Neutrophil (primary cell): ENCODE measurements at regions not wholly inside any gene's neighbourhood (a gene's known extent, or its start where the extent isn't known, plus 50 kb on each side); places are given as distances from the start of the nearest gene placed in this dataset.

Source experiments
- H3K27ac ChIP-seq: fragments of 200-600 bp; sonication (generic); 2 replicates; pipeline ENCODE4 v1.5.1; 2016; ENCODE audit warnings: mild to moderate bottlenecking, moderate library complexity
- H3K27me3 ChIP-seq: fragments of 200-600 bp; sonication (generic); 2 replicates; pipeline ENCODE4 v1.6.0; 2016; ENCODE audit warnings: mild to moderate bottlenecking
- H3K36me3 ChIP-seq: fragments of 200-600 bp; sonication (generic); 2 replicates; pipeline ENCODE4 v1.5.1; 2017
- H3K4me1 ChIP-seq, 2 experiments: fragments of 200-600 bp in 1 of 2; sonication (generic) in 1 of 2; 1 replicate in 1 of 2; 2 replicates in 1 of 2; pipeline versions ENCODE4 v1.5.1 to v1.6.1; 2013 to 2016; ENCODE audit warnings: low read depth in 1 of 2, low read length in 1 of 2, mild to moderate bottlenecking in 1 of 2, moderate library complexity in 1 of 2; ENCODE audit not compliant: control insufficient read depth in 1 of 2, insufficient read depth in 1 of 2
- H3K4me3 ChIP-seq, 2 experiments: fragments of 200-600 bp in 1 of 2; sonication (generic) in 1 of 2; 1 replicate in 1 of 2; 2 replicates in 1 of 2; pipeline ENCODE4 v1.5.1; 2013 to 2016; ENCODE audit warnings: low read depth in 1 of 2, low read length in 1 of 2, mild to moderate bottlenecking in 1 of 2, moderate library complexity in 1 of 2
- H3K9me3 ChIP-seq: fragments of 200-600 bp; sonication (generic); 2 replicates; pipeline ENCODE4 v1.5.1; 2016
- CTCF ChIP-seq: fragments of 200-600 bp; sonication (generic); IDR thresholded peaks from 2 replicates; pipeline ENCODE4 v1.5.1; 2016; ENCODE audit warnings: antibody characterized with exemption

DNA sequence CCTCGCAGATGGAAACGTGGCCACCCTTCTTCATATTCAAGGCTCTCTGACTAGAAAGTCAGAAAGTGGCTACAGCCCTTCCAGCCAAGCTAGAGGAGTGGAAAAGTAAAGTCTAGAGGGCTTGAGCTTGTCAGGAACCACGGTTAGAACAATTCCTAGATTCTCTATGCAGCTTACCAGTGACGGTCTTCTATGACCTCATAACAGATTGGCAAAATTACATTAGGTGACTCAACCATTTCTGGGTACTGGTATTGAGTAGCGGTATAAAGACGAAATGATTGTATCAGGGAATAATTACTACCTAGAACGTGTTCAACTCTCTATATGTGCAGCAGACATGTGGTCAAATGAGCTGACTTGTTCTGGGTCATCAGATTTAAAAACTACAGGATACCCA lies 155.0 kb upstream of the RUNX1 start:
- H3K27me3 ChIP-seq, result no peaks in the 10 kb centered on the region
- no peak for TF ChIP-seq CTCF
- peaks cover 22 to 25% of the 10 kb centered on the region in 2 experiments for H3K4me1 ChIP-seq
- H3K36me3 ChIP-seq, result no peaks in the 10 kb centered on the region
- no peaks in the 10 kb centered on the region for H3K9me3 ChIP-seq
- no peak overlapping the region for H3K4me3 ChIP-seq
- no peak overlapping the region for H3K27ac ChIP-seq

GRCh38 chr21:35203093-35203977 lies 154.2 kb upstream of the RUNX1 start:
- H3K27ac ChIP-seq, result no peak overlapping the region
- H3K36me3 ChIP-seq, result no peaks in the 10 kb centered on the region
- H3K9me3 ChIP-seq, result no peaks in the 10 kb centered on the region
- peaks cover 22 to 25% of the 10 kb centered on the region in 2 experiments for H3K4me1 ChIP-seq
- TF ChIP-seq CTCF, result no peak
- H3K4me3 ChIP-seq, result no peak overlapping the region
- no peaks in the 10 kb centered on the region for H3K27me3 ChIP-seq

DNA sequence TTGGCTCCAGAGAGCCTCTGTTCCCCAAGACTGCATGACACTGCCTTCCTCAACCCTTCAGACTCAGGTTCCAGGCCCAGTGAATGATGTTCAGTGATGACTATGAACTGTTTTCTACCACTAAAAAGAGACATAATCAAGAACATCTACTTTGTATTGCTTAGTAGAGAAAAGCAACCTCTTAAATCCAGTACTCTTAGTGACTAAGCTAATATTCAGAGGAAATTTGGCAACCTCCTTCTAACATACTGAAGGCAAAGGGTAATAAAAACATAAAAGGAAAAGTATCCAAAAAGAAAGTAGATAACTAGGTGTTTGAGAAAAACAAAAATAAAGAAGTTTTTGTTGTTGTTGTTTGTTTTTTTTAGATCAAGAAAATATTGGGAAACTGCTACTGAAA lies 153.3 kb upstream of the RUNX1 start:
- H3K4me3 ChIP-seq, result no peak overlapping the region
- no peaks in the 10 kb centered on the region for H3K36me3 ChIP-seq
- no peak for TF ChIP-seq CTCF
- H3K27me3 ChIP-seq, result no peaks in the 10 kb centered on the region
- H3K27ac ChIP-seq, result peak overlapping the region; percentile 14
- H3K4me1 ChIP-seq, result peaks cover 22 to 25% of the 10 kb centered on the region in 2 experiments
- no peaks in the 10 kb centered on the region for H3K9me3 ChIP-seq

- H3K27ac ChIP-seq, result peak overlapping the region; percentile 14
- H3K9me3 ChIP-seq, result no peaks in the 10 kb centered on the region
- no peaks in the 10 kb centered on the region for H3K36me3 ChIP-seq
- peaks cover 22 to 25% of the 10 kb centered on the region in 2 experiments for H3K4me1 ChIP-seq
- no peaks in the 10 kb centered on the region for H3K27me3 ChIP-seq
- no peak overlapping the region for H3K4me3 ChIP-seq
- TF ChIP-seq CTCF, result no peak
These were observed 152.7 kb upstream of the RUNX1 start for GRCh38 chr21:35201799-35202198.

- peak overlapping the region; percentile 14 for H3K27ac ChIP-seq
- H3K4me1 ChIP-seq, result peaks cover 20 to 25% of the 10 kb centered on the region in 2 experiments
- no peak overlapping the region for H3K4me3 ChIP-seq
- TF ChIP-seq CTCF, result no peak
- H3K36me3 ChIP-seq, result no peaks in the 10 kb centered on the region
- no peaks in the 10 kb centered on the region for H3K9me3 ChIP-seq
- no peaks in the 10 kb centered on the region for H3K27me3 ChIP-seq
These were observed 152.2 kb upstream of the RUNX1 start for GRCh38 chr21:35201288-35201687.
